DMS153 treated with DMSO at 0.1 percent for 48 hours (cell line): ENCODE measurements at regions not wholly inside any gene's neighbourhood (a gene's known extent, or its start where the extent isn't known, plus 50 kb on each side); places are given as distances from the start of the nearest gene placed in this dataset.
A peak's percentile ranks its signal among the peaks of the same experiment; 100 is the strongest.

ENCODE experiments used
- DNase-seq: peaks from one replicate; lab custom pipeline; 2025; ENCODE audit not compliant: unreplicated experiment; lab: John Stamatoyannopoulos, UW

DNA sequence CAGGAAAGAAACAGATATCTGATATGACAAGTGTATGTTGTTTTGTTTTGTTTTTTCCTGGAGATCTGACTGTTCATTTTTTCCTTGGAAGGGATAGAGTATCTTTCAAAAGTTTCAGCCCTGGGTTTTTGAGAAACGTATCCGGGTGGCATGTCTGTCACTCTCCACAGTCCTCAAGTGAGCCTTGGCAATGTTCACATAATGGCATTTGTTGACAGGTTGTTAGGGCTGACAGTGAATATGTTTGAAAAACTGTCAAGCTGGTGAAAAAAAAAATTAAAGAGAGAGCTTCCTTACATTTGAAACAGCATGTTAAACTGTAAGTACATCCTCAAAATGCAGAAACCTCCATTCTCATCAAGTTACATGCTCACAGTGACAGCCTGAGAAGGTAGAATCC lies 113.0 kb upstream of the DYNLRB2 start:
- DNase-seq: no peak

DNA sequence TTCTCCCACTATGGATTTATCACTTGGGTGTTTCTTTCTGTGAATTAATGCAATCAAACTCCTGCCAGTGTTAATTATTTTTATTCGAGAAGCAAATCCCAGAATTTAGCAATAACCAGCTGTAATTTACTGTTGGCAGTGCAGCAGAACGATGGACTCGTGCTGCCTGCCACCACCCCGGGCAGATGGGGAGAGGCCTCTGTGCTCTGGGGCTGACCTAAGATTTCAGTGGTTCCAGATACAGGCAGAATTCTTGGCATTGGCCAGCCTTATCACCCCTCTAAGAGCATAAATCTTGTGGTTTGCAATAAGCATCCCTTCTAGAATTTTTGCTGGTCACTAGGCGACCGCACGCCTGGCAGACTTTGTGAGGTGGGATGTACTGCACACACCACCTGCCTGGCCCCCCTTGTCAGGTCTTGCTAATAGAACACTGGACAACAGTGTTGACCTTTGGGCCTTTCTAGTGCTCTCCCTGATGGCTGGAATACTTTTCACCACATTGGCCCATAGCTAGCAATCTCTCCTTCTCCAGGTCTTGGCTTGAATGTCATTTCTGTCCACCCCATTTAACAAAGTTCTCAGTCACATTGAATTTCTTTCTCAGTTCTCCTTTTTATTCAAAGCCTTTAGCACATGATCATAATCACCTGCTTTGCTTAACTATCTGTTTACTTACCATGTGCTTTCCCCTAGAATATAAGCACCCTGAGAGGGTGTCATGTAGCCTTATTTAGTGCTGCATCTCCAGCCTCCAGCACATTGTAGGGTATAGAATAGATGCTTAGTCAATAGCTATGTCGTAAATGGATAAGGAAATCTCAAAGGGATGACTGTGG lies 122.1 kb upstream of the DYNLRB2 start:
- no peak for DNase-seq

DNA sequence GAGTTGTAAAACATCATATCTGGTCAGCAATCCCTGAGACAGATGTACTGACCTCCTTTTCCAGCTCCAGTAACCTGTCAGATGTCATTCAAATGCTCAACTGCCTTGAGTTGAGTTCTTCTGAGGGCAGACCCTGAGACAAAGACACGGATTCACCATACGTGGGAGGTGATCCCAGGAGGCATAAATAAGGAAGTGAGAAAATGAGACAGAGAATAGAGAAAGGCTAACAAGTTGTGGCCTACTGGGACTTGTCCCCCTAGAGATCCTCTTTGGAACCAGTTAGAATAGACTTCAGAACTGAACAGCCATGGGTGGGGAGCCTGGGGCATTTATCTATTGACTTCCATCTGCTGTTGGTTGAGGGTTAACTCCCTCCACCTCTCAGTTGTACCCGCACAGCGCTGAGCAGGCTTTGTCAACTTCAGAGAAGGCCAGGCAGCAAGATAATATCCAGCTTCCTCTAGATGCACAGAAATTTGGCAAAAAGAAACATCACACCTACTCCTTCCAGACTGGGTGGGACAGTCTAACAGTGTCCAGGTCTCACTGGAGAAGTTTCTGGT lies 123.0 kb upstream of the DYNLRB2 start:
- no peak for DNase-seq

DNA sequence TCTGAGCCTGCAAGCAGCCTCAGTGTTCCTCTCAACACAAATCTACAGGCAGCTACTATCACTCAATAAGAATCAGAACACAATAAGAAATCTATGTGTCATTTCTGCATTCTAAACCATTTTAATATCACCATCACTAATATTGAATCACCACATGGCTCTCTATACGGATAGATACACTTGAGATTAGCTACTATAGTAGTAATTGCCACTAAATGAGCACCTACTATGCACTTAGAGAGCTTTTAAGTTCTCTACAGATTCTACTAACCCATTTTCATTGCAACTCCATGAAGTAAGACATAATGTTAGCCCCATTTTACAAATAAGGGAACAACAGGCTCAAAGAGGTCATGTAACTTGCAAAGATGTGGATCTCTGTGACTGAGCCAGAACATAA lies 132.8 kb upstream of the DYNLRB2 start:
- no peak for DNase-seq

DNA sequence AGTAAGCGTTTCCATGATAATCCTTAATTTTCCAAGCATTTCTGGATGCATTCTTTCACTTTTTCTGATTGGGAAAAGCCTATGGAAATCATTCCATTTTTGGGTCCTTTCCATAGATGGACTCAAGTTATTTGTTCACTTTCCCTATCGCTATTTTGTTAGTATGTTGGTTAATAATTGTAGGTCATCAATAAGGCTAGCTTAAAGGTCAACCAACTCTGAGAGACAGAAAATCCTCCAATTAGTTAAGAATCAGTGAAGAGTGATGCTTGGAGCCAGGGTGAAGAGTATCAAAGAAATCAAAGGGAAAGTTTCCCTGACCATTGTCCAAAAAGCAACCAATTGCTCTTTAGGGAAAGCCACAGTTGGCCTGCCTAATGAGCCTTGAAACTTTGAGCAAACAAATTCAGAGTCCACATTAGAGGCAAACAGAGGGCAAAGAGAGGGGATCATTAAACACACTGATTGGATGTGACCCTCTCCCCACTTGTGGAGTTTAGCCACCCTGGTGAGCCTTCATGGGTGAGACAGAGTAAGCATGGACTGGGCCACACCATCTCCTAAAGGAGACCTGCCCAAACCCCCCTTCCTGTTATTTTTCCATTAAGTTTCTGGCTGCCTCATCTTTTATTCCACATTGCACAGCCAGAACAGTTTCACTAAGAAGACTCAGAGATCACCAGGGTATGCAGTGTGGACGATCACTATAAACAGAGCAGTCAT lies 133.4 kb upstream of the DYNLRB2 start:
- no peak for DNase-seq

DNA sequence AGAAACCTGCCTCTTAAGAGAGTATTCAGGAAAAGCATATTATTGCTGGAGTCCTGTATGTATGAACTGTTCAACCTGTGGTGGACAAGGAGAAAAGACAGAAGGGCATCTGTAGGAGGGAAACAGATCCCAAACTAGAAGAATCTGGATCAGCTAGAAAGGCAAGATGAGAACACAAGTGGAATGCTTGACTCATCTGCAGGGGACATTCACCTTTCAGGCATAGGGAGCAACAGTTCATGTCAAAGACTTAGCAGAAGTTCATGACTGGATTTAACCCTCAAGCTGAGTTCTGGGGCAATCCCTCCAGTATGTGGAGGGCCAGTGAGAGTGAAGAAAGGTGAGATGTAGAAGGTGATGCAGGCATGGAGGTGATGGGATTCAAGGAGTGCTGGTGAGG lies 135.9 kb upstream of the DYNLRB2 start:
- DNase-seq: no peak

DNA sequence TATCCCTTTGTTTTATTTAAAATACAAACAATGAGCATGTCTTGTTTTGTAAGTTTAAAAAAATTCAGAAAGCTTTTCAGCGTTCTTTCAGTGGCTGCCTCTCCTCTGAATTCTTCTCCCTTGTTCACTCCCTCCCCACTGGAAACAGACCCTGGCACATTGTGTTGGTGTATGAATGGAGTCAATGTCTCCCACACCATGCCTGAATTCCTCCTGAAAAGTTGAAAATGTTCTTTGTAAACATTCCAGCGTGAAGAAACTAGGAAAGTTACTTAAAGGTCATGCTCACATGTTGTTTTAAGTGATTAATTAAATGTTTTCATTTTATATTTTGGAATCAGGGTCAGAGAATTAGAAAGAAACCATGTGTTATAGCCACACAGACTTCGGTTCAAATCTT lies 136.9 kb upstream of the DYNLRB2 start:
- DNase-seq: no peak

DNA sequence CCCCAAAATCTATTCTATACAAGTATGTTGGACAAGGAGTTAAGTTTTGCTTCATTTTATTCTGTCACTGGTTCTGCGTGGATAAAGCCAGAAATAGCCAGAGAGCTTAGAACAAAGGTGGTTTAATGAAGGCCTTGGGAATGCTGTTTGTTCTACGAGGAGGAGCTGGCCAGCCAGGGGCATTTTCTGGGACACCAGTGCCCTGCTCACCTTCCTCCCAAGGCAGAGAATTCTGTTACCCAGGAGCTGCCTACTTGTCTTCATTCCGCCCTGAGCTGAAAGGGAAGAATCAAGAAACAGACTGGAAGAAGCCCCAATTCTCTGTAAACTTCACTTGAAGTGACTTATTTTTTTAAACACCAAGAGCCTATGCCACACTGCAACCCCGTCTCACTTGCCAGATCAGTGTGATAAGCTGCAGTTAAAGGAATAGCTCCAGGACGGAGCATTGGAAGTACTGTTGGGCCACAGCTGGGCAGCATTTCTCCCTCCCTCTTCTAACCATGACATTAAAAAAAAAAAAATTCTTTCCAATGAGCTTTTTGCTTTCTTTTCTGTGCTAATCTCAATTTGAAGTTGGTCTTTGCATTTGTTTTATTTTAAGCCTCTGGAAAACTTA lies 149.8 kb upstream of the DYNLRB2 start:
- DNase-seq: no peak

DNA sequence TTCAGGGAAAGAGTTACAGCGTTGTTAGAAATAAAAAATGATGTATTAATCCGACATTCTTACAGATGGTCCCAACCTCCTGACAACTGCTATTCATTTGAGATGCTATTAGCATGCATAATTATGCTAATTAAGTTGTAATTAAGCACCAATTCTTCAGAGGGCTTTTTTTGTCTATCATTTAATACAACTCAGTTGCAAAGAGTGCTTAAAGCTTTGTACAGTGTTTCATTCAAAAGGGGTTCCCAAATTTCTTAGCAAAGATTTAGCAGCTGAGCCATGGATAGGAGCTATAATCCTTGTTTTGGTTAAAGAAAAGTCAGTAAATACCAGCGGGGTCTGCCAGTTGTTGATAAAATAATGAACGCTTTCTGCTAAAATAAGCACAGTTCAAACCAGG lies 150.7 kb upstream of the DYNLRB2 start:
- no peak for DNase-seq

DNA sequence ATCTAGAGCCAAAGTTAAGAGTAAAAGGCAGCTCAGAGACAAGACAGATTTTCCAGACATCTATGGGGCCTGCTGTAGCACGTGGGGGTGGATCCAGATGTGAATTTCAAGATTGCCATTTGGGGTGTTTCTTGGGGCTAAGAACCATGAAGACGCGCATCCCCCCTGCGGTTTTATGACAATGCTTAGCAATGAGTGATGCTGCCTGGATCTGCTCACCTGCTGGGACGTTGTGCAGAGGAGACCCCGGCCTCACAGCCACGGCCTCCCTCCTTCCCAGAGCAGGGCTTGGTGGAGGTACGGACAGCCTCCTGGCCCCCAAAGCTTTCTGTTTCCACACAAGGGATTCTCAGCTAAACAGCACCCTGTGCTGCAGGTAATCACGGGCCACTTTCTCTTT lies 151.5 kb upstream of the DYNLRB2 start:
- DNase-seq: no peak

DNA sequence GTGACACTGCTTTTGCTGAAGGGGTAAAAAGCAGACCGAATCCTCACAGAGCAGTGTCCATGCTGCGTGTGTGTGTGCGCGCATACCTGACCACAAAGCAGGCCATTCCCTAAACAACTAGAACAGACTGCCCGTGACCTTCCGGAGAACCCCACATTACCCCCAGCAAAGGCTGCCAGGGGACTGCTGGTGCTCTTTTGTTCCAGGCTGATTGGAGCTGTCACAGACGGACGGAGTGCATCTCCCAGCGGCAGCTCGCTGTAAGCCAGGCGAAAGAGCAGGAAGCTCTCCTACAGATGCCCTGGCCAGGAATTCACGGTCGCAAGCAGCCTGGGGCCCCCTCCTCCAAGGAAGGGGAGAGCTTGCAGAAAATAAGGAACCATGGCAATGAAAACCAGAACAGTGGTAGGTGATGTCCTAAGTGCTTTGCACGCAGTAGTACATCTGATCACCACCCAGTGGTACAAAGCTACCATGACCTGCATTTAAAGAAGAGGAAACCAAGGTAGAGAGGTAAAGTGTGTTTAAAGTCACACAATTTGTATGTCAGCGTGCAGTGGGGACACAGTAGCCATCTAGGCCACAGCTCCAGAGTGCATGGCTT lies 153.4 kb upstream of the DYNLRB2 start:
- DNase-seq: no peak

DNA sequence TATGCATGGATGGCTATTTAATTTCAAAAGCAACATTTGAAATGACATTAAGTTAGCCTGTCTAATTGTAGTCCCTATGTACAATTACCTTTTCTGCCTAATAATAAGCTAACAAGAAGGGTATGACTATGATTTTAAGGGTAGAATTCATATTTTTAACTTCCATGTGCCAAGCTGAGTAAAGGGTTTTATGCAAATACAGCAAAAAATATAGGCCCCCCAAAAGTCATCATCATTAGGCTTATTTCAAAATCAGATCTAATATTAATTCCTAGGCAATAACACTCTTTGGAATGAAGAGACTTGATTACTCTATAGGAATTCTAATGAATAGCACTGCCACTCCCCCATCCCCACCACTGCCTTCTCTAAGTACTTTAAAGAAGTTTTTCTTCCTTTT lies 155.9 kb upstream of the DYNLRB2 start:
- DNase-seq: no peak

DNA sequence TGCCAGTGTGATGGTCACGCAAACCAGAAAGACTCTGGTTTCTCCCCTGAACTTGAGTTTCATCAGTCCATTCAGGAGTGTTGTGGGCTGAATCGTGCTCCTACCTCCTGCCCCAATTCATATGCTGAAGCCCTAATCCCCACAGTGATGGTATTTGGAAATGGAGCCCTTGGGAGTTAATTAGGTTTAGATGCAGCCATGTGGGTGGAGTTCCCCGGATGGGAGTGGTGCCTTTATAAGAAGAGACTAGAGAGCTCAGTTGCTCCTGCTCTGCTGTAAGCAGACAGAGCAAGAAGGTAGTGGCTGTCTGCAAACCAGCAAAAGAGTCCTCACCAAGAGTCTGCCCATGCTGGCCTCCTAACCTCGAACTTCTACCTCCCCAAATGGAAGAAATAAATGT lies 160.3 kb upstream of the DYNLRB2 start:
- DNase-seq: no peak

DNA sequence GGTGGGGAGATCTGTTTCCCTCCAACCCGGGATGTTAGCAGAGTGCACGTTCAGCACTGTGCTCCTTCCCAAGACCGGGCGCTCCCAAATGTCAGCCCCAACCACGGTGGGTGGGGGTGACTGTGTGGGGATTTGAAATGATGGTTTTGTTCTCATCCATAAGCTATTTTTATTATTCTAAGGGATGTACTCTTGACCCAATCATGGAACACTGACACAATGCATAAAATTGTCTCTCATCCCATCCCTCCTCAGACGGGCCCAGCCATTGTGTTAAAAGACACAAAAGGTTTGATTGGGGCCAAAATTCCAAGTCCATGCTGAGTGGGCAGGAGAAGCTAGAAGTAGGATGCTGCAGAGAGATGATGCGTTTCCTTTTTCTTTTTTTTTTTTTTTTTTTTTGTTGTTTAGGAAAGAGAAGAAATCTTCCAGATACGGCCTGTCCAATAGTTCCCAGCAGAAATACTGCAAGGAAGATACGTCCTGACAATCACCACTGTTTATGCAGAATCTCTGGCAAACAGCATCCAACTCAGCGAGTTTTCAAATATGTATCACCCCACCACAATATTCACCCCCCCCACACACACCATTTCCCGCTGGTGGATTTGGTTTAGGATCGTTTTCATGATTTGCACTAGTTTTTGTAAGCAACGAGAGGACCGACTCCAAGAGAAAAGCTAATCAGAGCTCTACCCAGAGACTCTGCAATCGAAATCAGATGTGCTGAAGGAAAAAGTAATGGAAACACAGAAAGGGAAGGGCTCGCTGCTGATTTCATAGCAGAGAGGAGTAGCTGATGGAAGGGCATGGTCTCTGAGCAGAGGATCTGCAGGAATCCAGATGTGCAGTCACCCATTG lies 163.5 kb upstream of the DYNLRB2 start:
- DNase-seq: no peak

DNA sequence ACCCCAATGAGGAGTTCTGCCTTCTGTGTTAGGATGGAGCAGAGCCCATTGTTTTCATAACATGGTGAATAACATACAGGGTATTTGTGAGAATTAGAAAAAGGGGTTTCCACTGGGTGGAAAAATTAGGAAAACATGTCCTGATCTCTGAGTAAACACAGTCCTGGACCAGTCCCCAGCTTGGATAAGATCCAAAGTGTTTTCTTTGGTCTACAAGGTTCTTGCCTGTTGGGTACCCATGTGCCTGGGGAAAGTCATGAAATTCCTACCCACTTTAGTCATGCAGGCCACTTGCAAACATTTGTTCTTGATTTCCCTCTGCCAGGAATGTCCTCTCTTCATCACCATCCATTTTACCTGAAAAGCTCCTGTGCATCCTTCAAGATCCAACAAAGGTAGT lies 164.8 kb upstream of the DYNLRB2 start:
- no peak for DNase-seq

DNA sequence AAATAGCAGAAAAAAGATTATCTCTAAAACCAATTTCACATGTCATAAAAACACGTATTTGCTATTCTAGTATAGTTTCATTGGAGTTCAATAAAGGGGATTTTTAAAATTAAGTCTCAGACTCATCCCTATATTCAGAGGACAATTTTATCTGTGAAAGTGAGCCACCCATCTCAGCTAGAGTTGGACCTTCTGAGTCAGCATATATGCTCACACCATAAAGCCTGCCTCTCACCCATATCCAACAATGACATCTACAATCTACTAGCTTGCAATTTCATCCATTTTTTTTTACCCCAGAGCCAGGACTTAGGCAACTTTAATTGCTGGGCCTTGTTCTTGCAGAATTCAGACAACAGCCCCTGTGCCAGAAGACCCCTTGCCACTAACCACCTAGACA lies 165.3 kb upstream of the DYNLRB2 start:
- DNase-seq: no peak

DNA sequence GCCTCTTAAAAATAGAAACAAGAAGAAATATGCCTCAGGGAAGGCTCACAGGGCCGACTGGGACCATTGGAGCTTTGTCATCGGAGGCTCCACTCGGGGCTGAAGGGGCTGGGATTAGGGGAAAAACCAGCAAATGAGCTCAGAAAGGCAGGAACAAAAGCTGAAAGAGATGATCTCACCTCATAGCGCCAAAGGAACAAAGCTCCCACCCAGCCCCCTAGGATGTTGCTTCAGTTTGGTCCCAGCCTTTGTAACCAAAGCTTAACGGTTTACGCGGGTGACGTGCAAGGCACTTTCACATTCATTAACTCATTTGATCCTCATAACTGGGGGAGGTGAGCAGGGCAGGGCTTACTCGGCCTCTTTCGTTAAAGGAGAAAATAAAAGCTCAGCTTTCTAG lies 168.5 kb upstream of the DYNLRB2 start:
- DNase-seq: no peak

DNA sequence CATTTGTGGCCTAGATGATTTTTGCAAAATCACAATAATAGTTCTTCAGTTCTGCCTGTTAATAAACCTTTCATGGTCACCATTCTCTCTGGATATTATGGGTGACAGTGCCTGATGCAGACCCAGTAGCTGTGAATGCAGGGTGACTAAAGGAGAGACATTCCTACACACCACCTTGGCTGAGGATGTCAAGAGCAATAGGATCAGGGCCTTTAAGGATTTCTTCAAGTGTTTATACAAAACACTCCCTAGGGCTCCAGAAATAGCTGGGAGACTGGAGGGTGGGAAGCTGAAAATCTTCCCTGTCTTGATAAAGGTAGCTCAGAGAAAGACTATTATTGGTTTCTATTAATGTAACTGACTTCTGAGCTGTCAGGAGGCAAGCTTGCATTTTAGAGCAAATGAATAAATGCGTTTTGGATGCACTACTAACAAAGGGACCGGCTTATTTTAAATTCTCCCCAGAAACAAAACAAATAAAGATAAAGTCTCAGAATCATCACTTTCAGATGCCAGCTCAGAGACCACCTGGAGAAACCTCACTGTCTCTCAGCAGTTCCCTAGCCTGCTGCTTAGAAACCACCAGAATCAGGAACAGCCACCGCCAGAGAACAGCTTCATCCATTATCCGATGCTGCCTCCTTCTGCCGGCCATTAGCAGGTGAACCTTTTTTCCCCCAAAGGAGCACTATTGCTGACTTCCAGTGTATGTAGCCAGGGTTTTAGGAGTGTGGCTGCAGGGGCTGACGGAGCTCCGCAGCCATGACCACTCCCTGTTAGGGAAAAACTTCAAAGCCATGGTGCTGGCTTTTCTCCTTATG lies 171.4 kb upstream of the DYNLRB2 start:
- DNase-seq: peak; percentile 42

DNA sequence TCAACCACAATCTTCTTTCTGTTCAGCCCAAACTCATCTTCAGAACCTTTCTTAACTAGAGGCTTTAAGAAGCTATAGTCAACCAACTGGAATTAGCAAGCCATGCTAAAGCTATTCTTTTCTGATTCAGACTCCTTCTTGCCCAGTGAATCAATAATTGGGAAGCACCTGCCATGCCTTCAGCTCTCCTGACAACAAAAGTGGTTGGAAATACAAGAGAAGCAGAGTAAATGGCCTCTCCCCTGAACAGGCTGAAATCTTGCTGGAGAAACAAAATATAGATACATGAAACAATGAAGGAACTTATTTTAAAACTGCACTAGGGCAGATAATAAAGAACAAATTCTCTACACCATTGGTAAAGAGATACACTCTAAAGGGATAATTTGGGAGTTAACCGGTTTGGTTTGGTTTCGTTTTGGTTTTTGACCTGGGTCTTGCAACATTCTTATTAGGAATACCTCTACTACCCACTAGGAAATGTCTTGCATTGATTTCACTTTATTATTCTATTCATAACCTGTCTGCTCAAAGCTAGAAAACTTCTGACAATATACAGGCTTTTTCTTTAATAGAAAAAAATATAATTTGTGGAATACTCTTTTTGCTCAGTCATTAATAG lies 173.6 kb upstream of the DYNLRB2 start:
- DNase-seq: no peak
